ENCODE measurements at regions not wholly inside any gene's neighbourhood (a gene's known extent, or its start where the extent isn't known, plus 50 kb on each side); places are given as distances from the start of the nearest gene placed in this dataset.

DNA sequence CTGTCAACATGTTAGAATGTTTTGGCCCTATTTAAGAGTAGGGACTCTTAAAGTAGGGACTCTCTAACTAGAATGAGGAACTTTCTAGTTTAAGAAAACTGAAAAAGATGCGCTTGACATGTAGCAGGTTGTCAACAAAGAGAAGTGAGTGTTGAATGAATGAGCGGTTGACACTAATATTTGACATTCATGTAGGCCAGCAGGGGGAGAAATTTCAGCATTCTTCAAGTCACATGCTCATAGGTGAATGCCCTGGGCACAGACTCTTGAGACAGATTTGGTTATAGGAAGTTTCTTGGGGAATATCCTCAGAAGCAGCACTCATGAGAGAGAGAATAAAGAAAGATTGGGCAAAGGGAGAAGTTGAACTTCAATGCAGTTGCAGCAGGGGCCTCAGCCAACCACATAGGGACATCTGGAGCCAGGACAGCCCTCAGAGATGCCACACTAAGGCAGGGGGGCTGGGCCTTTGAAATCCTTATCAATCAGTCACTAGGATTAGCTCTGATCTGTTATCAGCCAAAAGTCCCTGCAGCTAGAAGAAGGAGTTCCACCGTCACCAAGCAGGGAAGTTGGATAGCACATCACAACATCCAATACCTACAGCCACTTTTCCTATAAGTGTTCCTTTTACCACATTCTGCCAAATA is 145.1 kb upstream of the FKBP1C start:
- TF ChIP-seq CEBPB (IDR thresholded peaks at IDR 0.05; ENCODE audit: low read depth, low read length) (no peak), RFX5 (IDR thresholded peaks at IDR 0.05; ENCODE audit: borderline replicate concordance, low read depth, low read length) (no peak), CREB1 (IDR thresholded peaks at IDR 0.05) (no peak), ASH2L (IDR thresholded peaks at IDR 0.05; ENCODE audit: low read length) (no peak), CHD2 (IDR thresholded peaks at IDR 0.05; ENCODE audit: low read length) (no peak), TAF1 (IDR thresholded peaks at IDR 0.05; ENCODE audit: low read depth, low read length) (no peak), SUZ12 (IDR thresholded peaks at IDR 0.05; ENCODE audit: low read length) (no peak), CBX5 (IDR thresholded peaks at IDR 0.05; ENCODE audit: low read depth, low read length) (no peak), POLR2A (IDR thresholded peaks at IDR 0.05; ENCODE audit: control extremely low read depth in 1 of 2, low read depth in 2 of 2, low read length in 2 of 2) (no peak), ZNF274 (IDR thresholded peaks at IDR 0.05; ENCODE audit: borderline replicate concordance, extremely low read depth, low read length) (no peak), SP1 (IDR thresholded peaks at IDR 0.05; ENCODE audit: low read depth, low read length) (no peak)
- TF ChIP-seq, protein P1, sequence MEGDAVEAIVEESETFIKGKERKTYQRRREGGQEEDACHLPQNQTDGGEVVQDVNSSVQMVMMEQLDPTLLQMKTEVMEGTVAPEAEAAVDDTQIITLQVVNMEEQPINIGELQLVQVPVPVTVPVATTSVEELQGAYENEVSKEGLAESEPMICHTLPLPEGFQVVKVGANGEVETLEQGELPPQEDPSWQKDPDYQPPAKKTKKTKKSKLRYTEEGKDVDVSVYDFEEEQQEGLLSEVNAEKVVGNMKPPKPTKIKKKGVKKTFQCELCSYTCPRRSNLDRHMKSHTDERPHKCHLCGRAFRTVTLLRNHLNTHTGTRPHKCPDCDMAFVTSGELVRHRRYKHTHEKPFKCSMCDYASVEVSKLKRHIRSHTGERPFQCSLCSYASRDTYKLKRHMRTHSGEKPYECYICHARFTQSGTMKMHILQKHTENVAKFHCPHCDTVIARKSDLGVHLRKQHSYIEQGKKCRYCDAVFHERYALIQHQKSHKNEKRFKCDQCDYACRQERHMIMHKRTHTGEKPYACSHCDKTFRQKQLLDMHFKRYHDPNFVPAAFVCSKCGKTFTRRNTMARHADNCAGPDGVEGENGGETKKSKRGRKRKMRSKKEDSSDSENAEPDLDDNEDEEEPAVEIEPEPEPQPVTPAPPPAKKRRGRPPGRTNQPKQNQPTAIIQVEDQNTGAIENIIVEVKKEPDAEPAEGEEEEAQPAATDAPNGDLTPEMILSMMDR (IDR thresholded peaks at IDR 0.05; ENCODE audit: control extremely low read depth in 1 of 3, insufficient read depth in 1 of 3, low read depth in 1 of 3, low read length in 3 of 3): peak in 1 of 3 experiments; percentile 40; a peak in 1 of 4 replicates
- TF ChIP-seq, protein P2, sequence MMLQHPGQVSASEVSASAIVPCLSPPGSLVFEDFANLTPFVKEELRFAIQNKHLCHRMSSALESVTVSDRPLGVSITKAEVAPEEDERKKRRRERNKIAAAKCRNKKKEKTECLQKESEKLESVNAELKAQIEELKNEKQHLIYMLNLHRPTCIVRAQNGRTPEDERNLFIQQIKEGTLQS (IDR thresholded peaks at IDR 0.05; ENCODE audit: insufficient read depth, low read depth, low read length): no peak
